ENCODE measurements at regions not wholly inside any gene's neighbourhood (a gene's known extent, or its start where the extent isn't known, plus 50 kb on each side); places are given as distances from the start of the nearest gene placed in this dataset.

DNA sequence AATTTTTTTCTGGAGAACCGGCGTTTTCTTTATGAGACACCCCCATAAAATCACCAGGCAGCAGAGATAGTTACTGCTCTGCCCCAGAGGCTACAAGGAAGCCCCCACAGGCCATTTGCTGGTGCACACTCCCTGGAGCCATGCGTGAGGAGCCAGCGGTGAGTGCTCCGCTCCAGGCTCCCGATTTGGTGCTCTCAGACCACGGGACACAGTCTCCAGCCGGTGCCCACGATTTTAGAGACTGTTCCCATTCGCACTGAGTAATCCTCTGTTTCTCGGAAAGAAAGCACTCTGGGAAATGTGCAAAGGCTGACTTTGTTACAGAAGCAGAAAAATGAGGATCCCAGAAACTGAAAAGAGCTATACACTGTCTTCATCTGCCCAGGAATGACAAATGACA lies 104.9 kb downstream of the RNASET2 start:
- TF ChIP-seq, protein P1, sequence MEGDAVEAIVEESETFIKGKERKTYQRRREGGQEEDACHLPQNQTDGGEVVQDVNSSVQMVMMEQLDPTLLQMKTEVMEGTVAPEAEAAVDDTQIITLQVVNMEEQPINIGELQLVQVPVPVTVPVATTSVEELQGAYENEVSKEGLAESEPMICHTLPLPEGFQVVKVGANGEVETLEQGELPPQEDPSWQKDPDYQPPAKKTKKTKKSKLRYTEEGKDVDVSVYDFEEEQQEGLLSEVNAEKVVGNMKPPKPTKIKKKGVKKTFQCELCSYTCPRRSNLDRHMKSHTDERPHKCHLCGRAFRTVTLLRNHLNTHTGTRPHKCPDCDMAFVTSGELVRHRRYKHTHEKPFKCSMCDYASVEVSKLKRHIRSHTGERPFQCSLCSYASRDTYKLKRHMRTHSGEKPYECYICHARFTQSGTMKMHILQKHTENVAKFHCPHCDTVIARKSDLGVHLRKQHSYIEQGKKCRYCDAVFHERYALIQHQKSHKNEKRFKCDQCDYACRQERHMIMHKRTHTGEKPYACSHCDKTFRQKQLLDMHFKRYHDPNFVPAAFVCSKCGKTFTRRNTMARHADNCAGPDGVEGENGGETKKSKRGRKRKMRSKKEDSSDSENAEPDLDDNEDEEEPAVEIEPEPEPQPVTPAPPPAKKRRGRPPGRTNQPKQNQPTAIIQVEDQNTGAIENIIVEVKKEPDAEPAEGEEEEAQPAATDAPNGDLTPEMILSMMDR (IDR thresholded peaks at IDR 0.05) = no peak
- no peak for TF ChIP-seq POLR2A (IDR thresholded peaks at IDR 0.05)

Measured in tibial nerve (tissue), 3 donors.